Inflammatory macrophage treated with lipopolysaccharide for 1 hour (primary cell): ENCODE measurements at regions not wholly inside any gene's neighbourhood (a gene's known extent, or its start where the extent isn't known, plus 50 kb on each side); places are given as distances from the start of the nearest gene placed in this dataset.
"Not testable (repeated sequence)": the region's sequence is repeated elsewhere in the genome, so short reads cannot be mapped to it uniquely, and the experiment has no call there.

ENCODE experiments used
- DNase-seq, 2 donors: peaks; one replicate each; pipeline ENCODE4 v3.0.0-alpha.2; 2020 to 2022

GRCh38 chr7:85287106-85287825 is 100.4 kb upstream of the SEMA3D start:
- no peak for DNase-seq

- no peak for DNase-seq
These were observed 99.6 kb upstream of the SEMA3D start for GRCh38 chr7:85286446-85286845.

- no peak for DNase-seq
These were observed 98.7 kb upstream of the SEMA3D start for GRCh38 chr7:85285527-85285926.

- DNase-seq = no peak
These were observed 88.3 kb upstream of the SEMA3D start for GRCh38 chr7:85275204-85275603.

- no peak for DNase-seq
These were observed 87.6 kb upstream of the SEMA3D start for GRCh38 chr7:85274454-85274853.

GRCh38 chr7:85262891-85263290 is 76.0 kb upstream of the SEMA3D start:
- no peak for DNase-seq

GRCh38 chr7:85261336-85261735 is 74.5 kb upstream of the SEMA3D start:
- DNase-seq = peak; percentile 38 to 59

- DNase-seq = not testable (repeated sequence)
These were observed 62.9 kb upstream of the SEMA3D start for GRCh38 chr7:85249787-85250186.

- DNase-seq = no peak
These were observed 52.3 kb upstream of the SEMA3D start for GRCh38 chr7:85239109-85239508.

- no peak for DNase-seq
These were observed 50.9 kb upstream of the SEMA3D start for GRCh38 chr7:85237721-85238120.
